H9 (cell line): ENCODE measurements at regions not wholly inside any gene's neighbourhood (a gene's known extent, or its start where the extent isn't known, plus 50 kb on each side); places are given as distances from the start of the nearest gene placed in this dataset.

Source experiments
- DNase-seq: peaks from one replicate; pipeline ENCODE4 v3.0.0-alpha.2; 2017
- H2AFZ ChIP-seq: one replicate; pipeline ENCODE4 v1.6.1; 2013; ENCODE audit warnings: mild to moderate bottlenecking, low read length, control low read depth, moderate library complexity
- H2AK5ac ChIP-seq: 2 replicates; pipeline ENCODE4 v1.6.1; 2013; ENCODE audit warnings: low read length, control low read depth, mixed read lengths; ENCODE audit not compliant: insufficient read length
- H2BK120ac ChIP-seq: one replicate; pipeline ENCODE4 v1.6.1; 2013; ENCODE audit warnings: low read depth, mild to moderate bottlenecking, low read length, control low read depth, inconsistent platforms; ENCODE audit not compliant: poor library complexity, severe bottlenecking
- H2BK12ac ChIP-seq: 2 replicates; pipeline ENCODE4 v1.6.1; 2013; ENCODE audit warnings: low read length, control low read depth, mixed read lengths, low read depth; ENCODE audit not compliant: insufficient read length
- H2BK15ac ChIP-seq: 2 replicates; pipeline ENCODE4 v1.6.1; 2013; ENCODE audit warnings: low read depth, low read length, control low read depth
- H2BK20ac ChIP-seq: one replicate; pipeline ENCODE4 v1.6.1; 2013; ENCODE audit warnings: low read depth, mild to moderate bottlenecking, low read length, control low read depth, inconsistent platforms; ENCODE audit not compliant: poor library complexity, severe bottlenecking
- H2BK5ac ChIP-seq: 2 replicates; pipeline ENCODE4 v1.6.1; 2013; ENCODE audit warnings: low read length, control low read depth, mixed read lengths; ENCODE audit not compliant: insufficient read length
- H3K14ac ChIP-seq: 2 replicates; pipeline ENCODE4 v1.6.1; 2013; ENCODE audit warnings: low read length, control low read depth; ENCODE audit not compliant: insufficient read depth
- H3K18ac ChIP-seq: 2 replicates; pipeline ENCODE4 v1.6.1; 2013; ENCODE audit warnings: low read depth, mild to moderate bottlenecking, mixed read lengths, low read length, control low read depth; ENCODE audit not compliant: insufficient read length
- H3K23ac ChIP-seq: 2 replicates; pipeline ENCODE4 v1.6.1; 2013; ENCODE audit warnings: low read length, control low read depth, mixed read lengths, low read depth; ENCODE audit not compliant: insufficient read length
- H3K23me2 ChIP-seq: 2 replicates; pipeline ENCODE4 v1.6.1; 2013; ENCODE audit warnings: low read depth, mild to moderate bottlenecking, mixed read lengths, low read length, control low read depth; ENCODE audit not compliant: insufficient read length, poor library complexity, severe bottlenecking
- H3K27ac ChIP-seq: 2 replicates; pipeline ENCODE4 v1.5.1; 2013; ENCODE audit warnings: low read length, control low read depth, mixed read lengths, low read depth; ENCODE audit not compliant: insufficient read length
- H3K27me3 ChIP-seq: 2 replicates; pipeline ENCODE4 v1.6.1; 2013; ENCODE audit warnings: low read length, control low read depth, inconsistent platforms; ENCODE audit not compliant: insufficient read depth
- H3K4ac ChIP-seq: 2 replicates; pipeline ENCODE4 v1.6.1; 2013; ENCODE audit warnings: low read depth, mild to moderate bottlenecking, control low read depth, inconsistent platforms, low read length, moderate library complexity
- H3K4me1 ChIP-seq: 2 replicates; pipeline ENCODE4 v1.6.1; 2013; ENCODE audit warnings: low read length, control low read depth, inconsistent platforms; ENCODE audit not compliant: insufficient read depth
- H3K4me2 ChIP-seq: 2 replicates; pipeline ENCODE4 v1.6.1; 2013; ENCODE audit warnings: low read length, control low read depth, mixed read lengths; ENCODE audit not compliant: insufficient read length, insufficient read depth
- H3K56ac ChIP-seq: 2 replicates; pipeline ENCODE4 v1.6.1; 2013; ENCODE audit warnings: low read depth, mild to moderate bottlenecking, mixed read lengths, low read length, control low read depth; ENCODE audit not compliant: insufficient read length
- H3K79me1 ChIP-seq: 2 replicates; pipeline ENCODE4 v1.6.1; 2013; ENCODE audit warnings: low read depth, mild to moderate bottlenecking, moderate library complexity, low read length, control low read depth, inconsistent platforms; ENCODE audit not compliant: insufficient read depth, poor library complexity, severe bottlenecking
- H3K79me2 ChIP-seq: 2 replicates; pipeline ENCODE4 v1.6.1; 2013; ENCODE audit warnings: low read length, control low read depth, inconsistent platforms; ENCODE audit not compliant: insufficient read depth
- H3K9ac ChIP-seq: 2 replicates; pipeline ENCODE4 v1.6.1; 2013; ENCODE audit warnings: low read length, control low read depth, mixed read lengths; ENCODE audit not compliant: insufficient read length; ENCODE audit errors: extremely low read depth
- H3K9me3 ChIP-seq: one replicate; pipeline ENCODE4 v1.6.1; 2013; ENCODE audit warnings: low read depth, low read length, inconsistent platforms; ENCODE audit not compliant: control insufficient read depth
- H3T11ph ChIP-seq: one replicate; pipeline ENCODE4 v1.6.1; 2013; ENCODE audit warnings: mild to moderate bottlenecking, low read length, control low read depth, inconsistent platforms
- H4K20me1 ChIP-seq: one replicate; pipeline ENCODE4 v1.6.1; 2013; ENCODE audit not compliant: control insufficient read depth, insufficient read length, insufficient read depth
- H4K5ac ChIP-seq: 2 replicates; pipeline ENCODE4 v1.6.1; 2013; ENCODE audit warnings: low read depth, mild to moderate bottlenecking, mixed read lengths, low read length, control low read depth; ENCODE audit not compliant: insufficient read length
- H4K8ac ChIP-seq: replicated peaks from 2 replicates; pipeline ENCODE4 v1.6.1; 2013; ENCODE audit warnings: low read length, control low read depth, mixed read lengths, low read depth; ENCODE audit not compliant: insufficient read length
- H4K91ac ChIP-seq: 2 replicates; pipeline ENCODE4 v1.6.1; 2013; ENCODE audit warnings: low read depth, mild to moderate bottlenecking, moderate library complexity, mixed read lengths, low read length, control low read depth; ENCODE audit not compliant: insufficient read length
- H3K27ac Mint-ChIP-seq, 3 experiments: 2 replicates in 2 of 3; 3 replicates in 1 of 3; pipeline ENCODE4 v1.8.0; 2020 to 2021; ENCODE audit warnings: mixed read lengths in 3 of 3, mild to moderate bottlenecking in 1 of 3, moderate library complexity in 1 of 3
- H3K27me3 Mint-ChIP-seq: 2 replicates; pipeline ENCODE4 v1.8.0; 2021; ENCODE audit warnings: low read depth, mild to moderate bottlenecking, moderate library complexity, mixed read lengths
- H3K36me3 Mint-ChIP-seq, 3 experiments: 2 replicates in 2 of 3; 3 replicates in 1 of 3; pipeline ENCODE4 v1.8.0; 2020 to 2021; ENCODE audit warnings: low read depth in 3 of 3, mixed read lengths in 3 of 3; ENCODE audit not compliant: insufficient read depth in 1 of 3
- H3K4me1 Mint-ChIP-seq, 2 experiments: 2 replicates each; pipeline ENCODE4 v1.8.0; 2020; ENCODE audit warnings: mixed read lengths in 2 of 2
- H3K4me3 Mint-ChIP-seq, 2 experiments: 2 replicates in 1 of 2; 3 replicates in 1 of 2; pipeline ENCODE4 v1.8.0; 2020 to 2021; ENCODE audit warnings: mild to moderate bottlenecking in 2 of 2, mixed read lengths in 2 of 2, moderate library complexity in 1 of 2
- H3K9me3 Mint-ChIP-seq, 2 experiments: 2 replicates in 1 of 2; 3 replicates in 1 of 2; pipeline ENCODE4 v1.8.0; 2020; ENCODE audit warnings: mild to moderate bottlenecking in 2 of 2, mixed read lengths in 2 of 2, moderate library complexity in 1 of 2
- WGBS: extraction: QIAGEN DNeasy Blood & Tissue Kit; methylation state at CpG from one replicate; pipeline ENCODE4 v1.1.7; 2013; ENCODE audit warnings: missing lambda C conversion rate, low lambda C conversion rate, mixed read lengths; ENCODE audit not compliant: insufficient read length; ENCODE audit errors: extremely low coverage; 5-methylcytosine and 5-hydroxymethylcytosine counted together
- TF ChIP-seq, protein P1 (sequence below): fragments of 200-600 bp; sonication (generic); conservative IDR thresholded peaks from 3 replicates; pipeline ENCODE4 v1.8.0; 2021; ENCODE audit warnings: antibody characterized with exemption, mild to moderate bottlenecking

DNA sequence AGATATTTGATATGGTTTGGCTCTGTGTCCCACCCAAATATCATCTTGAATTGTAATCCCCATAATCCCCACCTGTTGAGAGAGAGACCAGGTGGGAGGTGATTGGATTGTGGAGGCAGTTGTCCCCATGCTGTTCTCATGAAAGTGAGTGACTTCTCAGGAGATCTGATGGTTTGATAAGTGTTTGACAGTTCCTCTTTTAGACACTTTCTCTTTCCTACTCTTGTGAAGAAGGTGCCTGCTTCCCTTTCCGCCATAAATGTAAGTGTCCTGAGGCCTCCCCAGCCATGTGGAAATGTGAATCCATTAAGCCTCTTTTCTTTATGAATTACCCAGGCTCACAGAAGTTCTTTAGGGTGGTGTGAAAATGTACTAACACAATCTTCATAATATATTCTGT is 1404.0 kb upstream of the ADGRB3 start:
- H3K4me3 Mint-ChIP-seq, result no peak overlapping the region
- no peaks in the 10 kb centered on the region for H3K27me3 Mint-ChIP-seq
- Histone ChIP-seq H4K8ac (no peak overlapping the region), H3K27me3 (no peaks in the 10 kb centered on the region), H3T11ph (no peak overlapping the region), H4K20me1 (no peaks in the 10 kb centered on the region), H3K9me3 (no peaks in the 10 kb centered on the region), H3K4me2 (no peak overlapping the region), H4K5ac (no peak overlapping the region), H2AK5ac (no peak overlapping the region), H3K23me2 (no peaks in the 10 kb centered on the region), H3K4ac (no peak overlapping the region), H2BK5ac (no peak overlapping the region), H3K9ac (no peak overlapping the region), H3K14ac (no peak overlapping the region), H3K4me1 (no peaks in the 10 kb centered on the region), H3K27ac (no peak overlapping the region), H2BK12ac (no peak overlapping the region), H2BK120ac (no peak overlapping the region), H2AFZ (no peak overlapping the region), H4K91ac (no peak overlapping the region), H3K23ac (no peak overlapping the region), H2BK15ac (no peak overlapping the region), H3K56ac (no peak overlapping the region), H3K79me1 (no peaks in the 10 kb centered on the region), H2BK20ac (no peak overlapping the region), H3K79me2 (no peaks in the 10 kb centered on the region), H3K18ac (no peak overlapping the region)
- TF ChIP-seq, protein P1, sequence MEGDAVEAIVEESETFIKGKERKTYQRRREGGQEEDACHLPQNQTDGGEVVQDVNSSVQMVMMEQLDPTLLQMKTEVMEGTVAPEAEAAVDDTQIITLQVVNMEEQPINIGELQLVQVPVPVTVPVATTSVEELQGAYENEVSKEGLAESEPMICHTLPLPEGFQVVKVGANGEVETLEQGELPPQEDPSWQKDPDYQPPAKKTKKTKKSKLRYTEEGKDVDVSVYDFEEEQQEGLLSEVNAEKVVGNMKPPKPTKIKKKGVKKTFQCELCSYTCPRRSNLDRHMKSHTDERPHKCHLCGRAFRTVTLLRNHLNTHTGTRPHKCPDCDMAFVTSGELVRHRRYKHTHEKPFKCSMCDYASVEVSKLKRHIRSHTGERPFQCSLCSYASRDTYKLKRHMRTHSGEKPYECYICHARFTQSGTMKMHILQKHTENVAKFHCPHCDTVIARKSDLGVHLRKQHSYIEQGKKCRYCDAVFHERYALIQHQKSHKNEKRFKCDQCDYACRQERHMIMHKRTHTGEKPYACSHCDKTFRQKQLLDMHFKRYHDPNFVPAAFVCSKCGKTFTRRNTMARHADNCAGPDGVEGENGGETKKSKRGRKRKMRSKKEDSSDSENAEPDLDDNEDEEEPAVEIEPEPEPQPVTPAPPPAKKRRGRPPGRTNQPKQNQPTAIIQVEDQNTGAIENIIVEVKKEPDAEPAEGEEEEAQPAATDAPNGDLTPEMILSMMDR, result no peak
- WGBS, result no CpG with 5 or more reads among the region's 1 CpG
- no peak overlapping the region for H3K27ac Mint-ChIP-seq
- H3K36me3 Mint-ChIP-seq, result no peaks in the 10 kb centered on the region
- no peaks in the 10 kb centered on the region for H3K4me1 Mint-ChIP-seq
- H3K9me3 Mint-ChIP-seq, result no peaks in the 10 kb centered on the region
- no peak for DNase-seq
